Mucosa of gallbladder (tissue), 1 donor: ENCODE measurements at regions not wholly inside any gene's neighbourhood (a gene's known extent, or its start where the extent isn't known, plus 50 kb on each side); places are given as distances from the start of the nearest gene placed in this dataset.
"Not testable (repeated sequence)": the region's sequence is repeated elsewhere in the genome, so short reads cannot be mapped to it uniquely, and the experiment has no call there.

Experiments used
- DNase-seq: peaks from one replicate; pipeline ENCODE4 v3.0.0-alpha.2; 2020; ENCODE audit warnings: low spot score
- donor health status: DM: no; HTN: no; CAD: no.

DNA sequence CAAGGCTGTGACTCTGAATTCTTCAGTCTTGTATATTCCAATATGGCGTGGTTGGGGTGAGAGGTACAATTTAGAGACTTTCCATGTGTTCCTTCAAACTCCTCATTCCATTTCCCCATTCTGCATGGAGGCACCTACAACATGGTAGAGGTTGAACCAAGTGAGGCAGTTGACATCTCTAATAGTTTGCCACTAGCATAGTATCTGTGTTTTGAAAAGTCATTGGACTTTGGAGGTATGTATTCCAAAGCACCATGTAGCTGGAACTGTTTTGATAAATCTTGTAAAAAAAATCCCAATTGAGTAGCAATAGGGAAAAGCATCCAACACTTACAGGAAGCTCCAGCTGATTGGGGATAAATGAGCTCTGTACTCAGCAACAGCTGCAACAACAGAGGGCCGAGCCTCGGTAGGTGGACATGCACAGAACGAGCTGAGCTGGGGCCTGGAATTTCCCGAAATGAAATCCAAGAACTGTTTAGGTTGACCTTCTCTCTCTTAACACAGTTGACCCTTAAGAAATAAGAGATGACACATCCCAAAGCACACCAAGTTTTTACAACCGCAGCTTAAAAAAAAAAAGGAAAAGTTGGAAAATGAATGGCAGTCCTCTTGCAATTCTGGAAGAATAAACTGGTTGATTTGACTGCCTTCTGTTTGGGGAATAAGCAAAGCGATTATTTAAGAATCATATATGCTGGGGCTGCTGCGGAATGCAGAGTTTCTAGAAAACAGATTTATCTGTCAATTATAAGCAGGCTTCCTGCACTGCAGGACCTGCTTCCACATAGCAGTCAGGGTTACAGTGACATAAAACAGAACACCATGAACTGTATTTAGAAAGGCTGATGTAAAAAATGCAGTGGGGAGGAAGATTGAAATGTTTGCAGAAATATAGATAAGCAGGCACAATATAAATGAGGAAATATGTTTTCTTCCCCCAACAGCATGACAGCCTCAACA is 194.6 kb upstream of the KRR1 start:
- no peak for DNase-seq

DNA sequence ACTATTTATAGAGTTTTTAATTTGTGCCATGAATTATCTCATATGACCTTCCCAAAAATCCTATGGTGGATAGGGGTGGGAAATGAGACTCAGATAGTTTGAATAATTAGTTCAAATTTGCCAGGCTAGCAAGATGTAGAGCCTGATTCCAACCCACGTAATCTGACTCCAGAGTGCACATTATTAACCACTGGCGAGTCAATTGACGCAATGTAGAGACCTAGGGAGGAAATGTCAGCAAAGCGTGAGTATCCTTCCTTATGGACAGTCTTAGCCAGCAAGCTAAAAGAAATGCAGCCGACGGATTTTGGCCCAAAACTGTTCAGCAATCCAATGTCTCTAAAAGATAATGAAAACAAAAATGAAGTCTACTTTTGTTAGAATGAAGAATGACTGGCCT is 193.3 kb upstream of the KRR1 start:
- no peak for DNase-seq

DNA sequence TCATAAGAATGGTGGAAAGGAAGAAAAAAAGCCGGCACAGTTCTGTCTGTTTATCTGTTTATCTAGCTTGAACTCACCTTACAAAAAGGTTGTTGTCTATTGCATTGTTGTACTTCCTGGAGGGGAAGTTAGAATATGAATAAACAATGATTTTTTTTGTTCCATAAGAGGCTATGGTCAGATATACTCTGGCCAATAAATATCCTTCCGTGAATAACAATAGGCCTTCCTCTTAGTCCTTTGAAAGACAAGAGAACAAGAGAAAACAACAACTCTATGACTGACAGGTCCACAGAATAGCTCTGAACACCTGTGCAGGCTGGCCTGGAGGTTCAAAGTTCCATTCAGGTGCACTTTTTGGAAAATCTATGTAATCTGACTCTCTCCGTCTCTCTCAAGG is 192.8 kb upstream of the KRR1 start:
- DNase-seq = no peak

DNA sequence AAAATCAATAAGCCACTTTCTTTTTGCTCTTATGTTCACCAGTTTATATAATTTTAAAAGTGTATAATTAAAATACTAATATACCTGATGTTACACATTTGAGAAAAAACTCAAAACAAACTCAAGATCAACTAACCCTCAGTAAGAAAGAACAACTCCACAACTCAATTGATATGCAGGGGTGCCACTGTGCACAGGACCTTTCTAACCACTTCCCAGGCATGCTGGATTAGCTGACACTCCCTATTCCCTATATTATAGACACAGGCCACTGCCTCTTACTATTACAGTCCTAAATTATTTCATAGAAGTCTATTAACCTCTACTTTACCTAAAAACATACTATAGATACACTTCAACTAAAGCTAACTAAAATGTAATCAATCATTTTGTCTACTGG is 191.7 kb upstream of the KRR1 start:
- no peak for DNase-seq

DNA sequence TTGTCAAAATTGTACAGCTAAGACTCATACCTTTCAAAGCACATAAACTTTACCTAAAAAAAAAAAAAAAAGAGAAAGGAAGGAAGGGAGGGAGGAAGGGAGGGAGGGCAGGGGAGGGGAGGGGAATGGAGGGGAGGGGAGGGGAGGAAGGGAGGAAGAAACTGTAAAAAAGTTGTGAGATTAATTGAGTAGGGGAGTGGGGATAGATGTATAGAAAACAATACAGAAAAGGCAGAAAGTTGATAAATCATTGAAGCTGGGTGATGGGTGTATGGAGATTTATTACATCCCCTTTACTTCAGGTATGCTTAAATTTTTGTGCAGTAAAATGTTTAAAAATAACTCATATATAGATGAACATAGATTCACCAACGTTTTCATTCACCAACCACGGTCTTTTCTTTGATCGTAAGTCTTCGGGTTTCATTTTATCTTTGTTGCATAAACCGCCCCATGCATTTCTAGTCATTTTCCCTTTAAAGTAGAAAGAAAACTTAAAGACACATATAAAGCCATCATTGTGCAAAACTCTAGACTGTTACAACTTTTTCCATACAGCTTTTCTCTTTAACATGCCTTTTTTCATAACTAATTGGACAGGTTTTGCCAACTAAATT is 191.2 kb upstream of the KRR1 start:
- no peak for DNase-seq

DNA sequence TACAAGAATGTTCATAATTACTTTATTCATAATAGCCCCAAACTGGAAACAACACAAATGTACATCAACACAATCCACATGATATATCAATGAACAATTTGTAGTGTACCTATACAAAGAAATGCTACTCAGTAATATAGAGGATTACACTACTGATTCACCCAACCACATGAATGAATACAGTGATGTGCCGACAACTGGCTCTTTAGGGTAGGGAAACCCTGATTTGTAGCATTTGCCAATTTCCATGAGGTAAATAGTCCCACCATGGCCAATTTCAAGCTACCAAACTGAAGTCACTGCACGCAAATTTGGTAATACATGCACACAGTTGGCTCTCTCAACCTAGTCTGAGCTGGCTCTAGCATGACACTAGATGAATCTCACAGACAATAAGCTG is 190.4 kb upstream of the KRR1 start:
- DNase-seq = no peak

DNA sequence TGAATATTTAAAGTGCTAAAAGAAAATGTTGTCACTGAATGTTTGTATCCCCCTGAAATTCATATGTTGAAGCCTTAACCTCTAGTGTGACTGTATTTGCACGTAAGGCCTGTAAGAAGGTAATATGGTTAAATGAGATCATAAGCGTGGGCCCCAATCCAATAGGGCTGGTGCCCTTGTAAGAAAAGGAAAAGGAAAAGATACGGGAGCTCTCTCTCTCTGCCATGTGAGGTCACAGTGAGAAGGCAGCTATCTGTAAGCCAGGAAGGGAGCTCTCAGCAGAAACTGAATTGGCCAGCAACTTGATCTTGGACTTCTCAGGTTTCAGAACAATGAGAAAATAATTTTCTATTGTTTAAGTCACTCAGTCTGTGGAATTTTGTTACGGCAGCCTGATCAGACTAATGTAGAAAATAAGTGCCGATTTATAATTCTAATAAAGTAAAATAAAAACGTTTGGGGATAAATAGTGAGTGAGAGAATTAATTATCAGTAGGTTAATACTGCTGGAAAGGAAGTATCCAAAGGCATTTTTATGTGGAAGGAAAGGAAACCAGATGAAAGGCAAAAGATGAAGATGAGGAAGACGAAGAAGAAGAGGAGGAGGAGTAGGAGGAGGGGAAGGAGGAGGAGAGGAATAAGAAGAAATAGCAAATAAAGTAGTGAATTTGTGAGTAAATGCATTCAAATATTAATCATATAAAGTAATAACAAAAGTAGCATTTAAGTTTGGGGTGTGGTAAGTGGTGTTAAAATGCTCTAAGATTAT is 188.5 kb upstream of the KRR1 start:
- DNase-seq = no peak

DNA sequence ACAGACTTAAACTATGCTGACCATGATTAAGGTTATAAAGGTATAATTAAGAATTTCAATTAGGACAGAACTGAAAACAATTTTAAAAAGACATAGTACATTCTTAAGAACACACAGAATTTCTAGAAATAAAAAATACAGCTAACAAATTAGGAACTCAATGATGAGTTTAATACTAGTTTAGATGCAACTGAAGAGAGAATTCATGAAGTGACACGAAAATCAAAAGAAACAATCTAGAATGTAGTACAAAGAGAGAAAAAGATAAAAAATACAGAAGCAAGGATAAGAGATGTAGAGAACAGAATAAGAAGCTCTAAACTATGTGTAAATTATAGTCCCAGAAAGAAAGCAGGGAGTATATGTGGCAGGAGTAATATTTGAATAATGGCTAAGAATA is 187.8 kb upstream of the KRR1 start:
- no peak for DNase-seq

DNA sequence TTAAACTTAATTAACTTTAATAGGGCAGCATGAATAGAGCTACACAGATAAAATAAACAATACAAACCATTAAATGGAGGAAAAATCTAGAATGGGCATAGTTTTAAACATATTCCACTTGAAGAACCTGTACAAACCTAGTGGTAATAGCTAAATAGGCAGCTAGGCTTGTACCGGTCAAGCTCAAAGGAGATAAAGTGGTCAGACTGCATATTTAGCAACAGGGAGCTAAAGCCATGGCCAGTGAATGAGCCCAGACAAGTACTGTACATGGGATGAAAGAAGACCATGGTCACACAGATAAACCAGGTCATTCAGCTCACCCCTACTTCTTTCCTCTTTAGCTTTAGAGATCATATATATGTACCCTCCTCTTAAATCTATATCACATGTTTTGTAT is 186.6 kb upstream of the KRR1 start:
- DNase-seq = no peak

DNA sequence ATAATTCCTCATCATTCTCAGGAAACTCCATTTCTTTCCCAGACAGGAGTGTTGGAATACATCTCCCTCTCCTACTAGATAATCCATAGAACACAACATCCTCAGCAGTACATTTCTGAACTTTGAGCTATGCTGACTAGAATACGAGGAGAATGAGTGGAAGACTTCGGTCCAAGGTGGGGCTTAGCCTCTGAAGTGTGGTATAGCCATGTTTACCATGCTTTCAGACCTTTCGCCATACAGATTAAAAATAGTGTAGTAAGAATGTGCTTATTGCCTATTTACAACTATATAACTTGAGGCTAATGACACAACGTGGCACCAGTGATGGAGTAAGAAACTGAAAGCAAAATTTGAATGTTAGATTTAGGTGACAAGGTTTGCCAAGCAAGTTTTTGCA is 184.5 kb upstream of the KRR1 start:
- no peak for DNase-seq

DNA sequence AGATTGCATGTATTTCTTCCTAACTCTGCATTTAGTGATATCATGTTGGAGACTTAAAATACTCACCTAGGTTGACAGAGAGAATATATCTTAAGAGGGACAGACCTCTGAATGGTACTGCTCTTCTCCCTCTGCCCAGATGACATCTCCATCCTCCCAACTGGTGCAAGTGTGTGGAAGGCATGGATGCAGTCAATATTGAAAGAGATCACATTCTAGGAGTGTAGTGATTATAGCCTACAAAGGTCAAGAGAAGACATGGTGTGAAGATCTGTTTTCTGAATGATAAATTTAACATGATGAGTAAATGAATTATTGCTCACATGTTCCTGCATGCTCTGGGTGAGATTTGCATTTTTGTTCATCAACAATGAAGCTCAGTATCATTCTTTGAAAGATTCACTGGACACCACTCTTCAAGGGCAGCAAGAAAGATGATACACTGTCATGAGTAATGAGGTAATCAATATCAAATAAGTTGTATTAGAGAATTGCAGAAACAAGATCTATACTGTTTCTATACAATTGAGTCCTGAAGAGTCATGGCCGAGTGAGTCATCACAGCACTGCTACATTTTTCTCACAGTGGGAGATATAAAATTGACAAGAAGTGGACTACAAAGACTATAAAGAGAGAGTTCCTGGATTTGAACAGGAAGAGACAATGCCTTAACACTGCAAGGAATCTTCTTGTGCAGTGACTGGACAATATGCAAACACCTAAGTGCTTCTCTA is 183.3 kb upstream of the KRR1 start:
- no peak for DNase-seq

DNA sequence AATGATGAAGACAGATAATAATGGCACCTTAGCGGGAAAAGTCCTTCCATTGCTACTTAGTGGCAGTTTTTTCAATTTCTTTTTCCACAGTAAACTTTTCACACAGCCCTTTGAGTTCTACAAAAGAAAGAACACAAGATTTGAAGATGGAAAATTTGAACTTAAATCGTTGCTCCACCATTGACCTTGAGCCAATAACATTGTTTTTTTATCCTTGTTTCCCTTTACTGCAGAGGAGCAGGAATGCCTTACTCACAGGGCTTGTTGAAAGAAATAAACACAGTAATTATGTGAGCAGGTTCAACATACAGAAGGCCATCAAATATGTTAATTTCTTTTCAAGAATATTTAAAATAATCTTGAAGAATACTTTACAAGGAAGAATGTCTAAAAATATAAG is 181.5 kb upstream of the KRR1 start:
- no peak for DNase-seq

DNA sequence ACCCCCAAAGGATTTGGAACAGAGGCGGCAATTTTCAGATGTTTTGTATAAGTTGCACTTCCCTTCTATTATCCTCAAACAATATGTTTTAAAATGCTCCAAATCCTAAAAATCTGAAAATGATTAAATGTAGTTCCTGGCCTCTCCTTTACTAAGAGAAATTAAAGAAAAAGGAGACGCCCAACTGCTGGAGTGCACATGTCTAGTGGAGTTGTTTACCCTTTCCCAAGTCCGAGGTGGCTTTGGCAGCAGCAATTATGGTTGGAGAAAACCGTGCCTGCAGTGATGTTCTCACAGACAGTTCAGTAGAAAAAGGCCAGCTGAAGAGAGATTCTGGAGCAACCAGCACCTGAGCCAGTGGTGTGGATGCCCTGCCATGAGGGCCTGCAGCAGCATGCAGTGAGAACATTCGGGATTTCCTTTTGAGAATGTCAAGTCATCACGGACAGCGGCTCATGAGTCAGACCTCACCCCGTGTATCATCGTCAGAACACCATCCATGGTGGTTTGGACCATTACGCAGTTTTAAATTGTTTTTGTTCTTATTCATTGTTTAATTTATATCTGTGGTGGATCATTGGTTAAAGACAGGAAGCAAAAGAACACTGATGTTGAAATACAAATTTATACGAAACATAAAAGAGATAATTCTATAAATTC is 179.0 kb upstream of the KRR1 start:
- DNase-seq = no peak

DNA sequence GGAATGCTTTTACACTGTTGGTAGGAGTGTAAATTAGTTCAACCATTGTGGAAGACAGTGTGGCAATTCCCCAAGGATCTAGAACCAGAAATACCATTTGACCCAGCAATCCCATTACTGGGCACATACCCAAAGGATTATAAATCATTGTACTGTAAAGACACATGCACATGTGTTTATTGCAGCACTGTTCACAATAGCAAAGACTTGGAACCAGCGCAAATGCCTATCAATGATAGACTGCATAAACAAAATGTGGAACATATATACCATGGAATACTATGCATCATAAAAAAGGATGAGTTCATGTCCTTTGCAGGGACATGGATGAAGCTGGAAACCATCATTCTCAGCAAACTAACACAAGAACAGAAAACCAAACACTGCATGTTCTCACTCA is 174.8 kb upstream of the KRR1 start:
- DNase-seq = not testable (repeated sequence)

DNA sequence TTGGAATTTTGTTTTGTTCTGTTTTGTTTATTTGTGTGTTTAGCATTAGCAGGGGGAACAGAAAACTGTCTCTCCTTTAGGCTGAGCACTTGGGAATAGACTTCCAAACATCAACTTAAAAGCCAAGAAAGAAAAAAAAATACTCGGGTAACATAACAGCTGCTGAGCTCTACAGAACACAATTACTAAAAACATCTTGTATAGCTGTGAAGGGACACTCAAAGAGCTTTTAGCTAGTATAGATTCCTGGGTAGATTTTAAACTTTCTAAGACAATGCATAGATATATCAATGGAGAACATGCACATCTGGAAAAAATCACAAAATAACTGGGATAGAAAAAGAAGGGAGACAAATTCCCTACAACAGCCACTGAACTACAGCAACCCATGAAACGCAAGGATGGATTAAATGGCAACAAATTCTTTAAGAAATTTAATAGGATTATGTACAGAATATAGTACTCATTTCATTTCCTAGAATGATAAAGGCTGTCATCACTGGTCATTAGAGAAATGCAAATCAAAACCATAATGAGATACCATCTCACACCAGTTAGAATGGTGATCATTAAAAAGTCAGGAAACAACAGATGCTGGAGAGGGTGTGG is 174.3 kb upstream of the KRR1 start:
- no peak for DNase-seq

DNA sequence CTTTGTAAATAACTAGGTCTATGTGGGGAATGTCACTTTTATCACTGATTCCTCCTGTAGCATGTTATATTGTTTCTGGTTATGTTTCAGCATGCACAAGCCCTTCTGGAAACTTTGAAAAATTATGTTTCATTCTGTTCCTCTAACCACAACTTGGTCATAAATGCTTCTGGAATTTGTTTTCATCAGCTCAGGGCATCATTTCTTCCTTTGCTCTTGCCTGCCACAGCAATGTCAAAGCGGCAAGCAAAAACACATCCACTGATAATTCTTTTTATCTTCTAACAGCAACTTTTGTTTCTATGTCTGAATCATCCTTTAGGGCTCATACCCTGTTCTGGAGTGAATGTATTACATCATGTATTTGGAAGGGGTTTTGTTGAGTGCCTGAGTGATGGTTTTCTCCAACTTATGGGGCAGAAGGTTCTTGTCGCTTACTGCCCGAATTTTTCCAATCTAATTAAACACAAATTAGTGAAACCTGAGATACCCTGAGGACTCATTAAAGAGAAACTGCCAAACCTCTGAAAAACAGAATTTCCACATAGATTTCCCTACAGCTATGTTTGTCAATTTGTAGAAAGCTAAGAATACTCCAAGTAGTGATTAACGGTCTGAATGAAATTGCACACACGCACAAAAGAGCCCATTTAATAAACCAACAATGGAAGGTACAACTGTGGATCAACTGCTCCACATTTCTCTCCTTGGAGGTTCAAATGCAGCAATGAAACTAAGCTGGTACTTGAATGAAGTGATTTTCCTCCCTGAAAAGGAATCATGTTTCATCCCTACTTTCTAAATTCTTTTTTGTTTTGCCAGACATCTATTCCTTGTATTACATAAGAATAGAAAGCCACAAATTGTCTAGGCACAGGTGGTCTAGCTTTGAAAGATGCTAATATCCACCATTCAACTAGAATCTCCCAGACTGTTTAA is 173.5 kb upstream of the KRR1 start:
- DNase-seq = no peak

DNA sequence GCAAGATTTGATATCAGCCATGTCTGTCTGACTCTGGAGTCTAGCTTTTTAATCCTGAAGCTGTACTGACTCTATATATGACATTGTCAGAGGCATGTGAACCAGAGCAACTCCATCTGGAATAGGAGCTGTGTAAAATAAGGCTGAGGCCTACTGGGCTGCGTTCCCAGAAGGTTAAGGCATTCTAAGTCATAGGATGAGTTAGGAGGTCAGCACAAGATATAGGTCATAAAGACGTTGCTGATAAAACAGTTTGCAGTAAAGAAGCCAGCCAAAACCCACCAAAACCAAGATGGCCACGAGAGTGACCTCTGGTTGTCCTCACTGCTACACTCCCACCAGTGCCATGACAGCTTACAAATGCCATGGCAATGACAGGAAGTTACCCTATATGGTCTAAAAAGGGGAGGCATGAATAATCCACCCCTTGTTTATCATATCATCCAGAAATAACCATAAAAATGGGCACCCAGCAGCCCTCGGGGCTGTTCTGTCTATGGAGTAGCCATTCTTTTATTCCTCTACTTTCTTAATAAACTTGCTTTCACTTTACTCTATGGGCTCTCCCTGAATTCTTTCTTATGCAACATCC is 172.7 kb upstream of the KRR1 start:
- DNase-seq = not testable (repeated sequence)

DNA sequence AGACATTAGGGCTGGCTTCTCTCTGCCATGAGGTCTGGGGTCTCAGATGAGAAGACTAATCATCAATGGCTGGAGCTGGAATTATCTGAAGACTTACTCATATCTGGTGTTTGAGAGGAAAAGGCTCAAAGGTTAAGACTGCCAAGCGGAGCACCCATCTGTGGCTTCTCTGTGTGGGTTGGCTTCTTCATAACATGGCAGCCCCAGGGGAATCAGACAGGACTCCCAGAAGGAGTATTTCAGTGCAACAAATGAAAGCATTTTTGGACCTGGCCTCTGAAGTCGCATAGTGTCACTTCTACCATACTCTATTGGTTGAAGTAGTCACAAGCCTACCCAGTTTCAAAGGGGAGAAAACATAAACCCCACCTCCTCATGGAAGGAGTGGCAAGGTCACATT is 171.8 kb upstream of the KRR1 start:
- no peak for DNase-seq

DNA sequence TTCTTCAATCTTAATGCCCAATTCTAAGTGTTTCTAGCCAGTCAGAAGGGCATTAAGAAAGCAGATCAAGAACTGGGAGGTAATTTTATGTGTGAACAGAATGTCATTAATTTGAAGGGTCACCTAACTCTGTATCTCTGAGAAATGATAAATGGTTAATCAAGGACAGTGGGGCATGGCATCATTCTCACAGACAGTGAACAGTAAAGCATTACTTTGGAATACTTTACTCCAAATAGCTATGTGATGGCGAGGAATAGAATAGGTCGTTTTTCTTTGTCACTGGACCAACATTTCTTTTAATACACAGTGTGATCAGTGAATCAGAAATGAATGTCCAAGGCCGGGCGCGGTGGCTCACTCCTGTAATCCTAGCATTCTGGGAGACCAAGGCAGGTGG is 166.1 kb upstream of the KRR1 start:
- no peak for DNase-seq
